Muscle of back (tissue), 3 donors: ENCODE measurements at regions not wholly inside any gene's neighbourhood (a gene's known extent, or its start where the extent isn't known, plus 50 kb on each side); places are given as distances from the start of the nearest gene placed in this dataset.

ENCODE experiments used
- DNase-seq, 3 donors: peaks; one replicate each; pipeline versions ENCODE4 v3.0.0 to v3.0.0-alpha.2; 2013

DNA sequence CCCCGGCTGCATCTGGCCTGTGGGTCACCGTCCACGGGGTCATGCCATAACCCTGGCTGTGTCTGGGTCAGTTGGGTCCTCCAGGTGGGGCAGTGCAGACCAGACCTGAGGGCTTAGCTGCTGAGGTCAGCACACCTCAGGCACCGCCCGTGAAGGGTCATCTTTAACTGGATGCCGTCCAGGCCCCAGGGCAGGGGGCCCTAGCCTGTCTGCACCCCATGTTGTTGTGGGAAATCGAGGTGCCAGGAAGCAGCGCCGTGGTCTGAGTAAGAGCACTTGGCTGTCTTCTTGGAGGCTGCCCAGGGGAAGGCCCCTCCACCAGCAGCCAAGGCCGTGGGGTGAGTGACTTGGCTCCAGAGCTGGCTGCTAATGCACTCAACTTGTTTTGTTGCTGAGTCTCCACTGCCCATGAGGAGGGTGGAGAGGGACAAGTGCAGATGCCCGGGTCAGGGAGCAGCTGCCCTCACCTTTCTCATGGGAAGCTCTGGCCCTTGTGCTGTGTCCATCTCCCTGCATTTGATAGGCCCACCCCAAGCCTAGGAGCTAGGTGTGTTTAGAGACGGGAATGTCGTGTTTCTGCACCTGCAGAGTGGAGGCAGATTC, 317.2 kb downstream of the TMEM121 start:
- no peak for DNase-seq

DNA sequence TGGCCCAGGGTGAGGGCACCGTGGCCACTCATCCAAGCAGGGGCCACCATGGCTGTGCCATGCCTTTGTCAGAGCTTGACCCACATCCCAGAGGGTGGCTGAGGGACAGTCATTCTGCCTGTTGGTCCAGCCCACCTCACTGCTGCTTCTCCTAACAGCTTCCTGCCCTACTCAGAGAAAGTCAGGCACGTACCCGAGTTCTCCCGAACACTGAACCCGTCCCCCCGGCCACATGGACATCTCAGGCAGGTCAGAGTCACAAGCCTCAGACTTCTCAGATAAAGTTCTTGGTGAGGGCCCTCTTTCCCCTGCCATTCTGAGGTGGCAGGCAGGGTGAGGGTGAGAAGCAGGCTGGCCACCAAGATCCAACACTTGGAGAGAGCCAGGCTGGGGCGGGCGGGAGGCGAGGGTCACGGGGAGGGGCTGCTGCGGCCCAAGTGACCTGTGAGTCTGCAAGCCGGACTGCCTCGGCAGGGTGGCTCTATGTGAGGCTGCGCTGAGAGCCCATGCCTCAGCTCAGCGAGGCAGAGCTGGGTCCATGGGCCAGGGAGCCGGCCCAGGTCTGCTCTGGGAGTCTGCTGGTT, 317.8 kb downstream of the TMEM121 start:
- no peak for DNase-seq

DNA sequence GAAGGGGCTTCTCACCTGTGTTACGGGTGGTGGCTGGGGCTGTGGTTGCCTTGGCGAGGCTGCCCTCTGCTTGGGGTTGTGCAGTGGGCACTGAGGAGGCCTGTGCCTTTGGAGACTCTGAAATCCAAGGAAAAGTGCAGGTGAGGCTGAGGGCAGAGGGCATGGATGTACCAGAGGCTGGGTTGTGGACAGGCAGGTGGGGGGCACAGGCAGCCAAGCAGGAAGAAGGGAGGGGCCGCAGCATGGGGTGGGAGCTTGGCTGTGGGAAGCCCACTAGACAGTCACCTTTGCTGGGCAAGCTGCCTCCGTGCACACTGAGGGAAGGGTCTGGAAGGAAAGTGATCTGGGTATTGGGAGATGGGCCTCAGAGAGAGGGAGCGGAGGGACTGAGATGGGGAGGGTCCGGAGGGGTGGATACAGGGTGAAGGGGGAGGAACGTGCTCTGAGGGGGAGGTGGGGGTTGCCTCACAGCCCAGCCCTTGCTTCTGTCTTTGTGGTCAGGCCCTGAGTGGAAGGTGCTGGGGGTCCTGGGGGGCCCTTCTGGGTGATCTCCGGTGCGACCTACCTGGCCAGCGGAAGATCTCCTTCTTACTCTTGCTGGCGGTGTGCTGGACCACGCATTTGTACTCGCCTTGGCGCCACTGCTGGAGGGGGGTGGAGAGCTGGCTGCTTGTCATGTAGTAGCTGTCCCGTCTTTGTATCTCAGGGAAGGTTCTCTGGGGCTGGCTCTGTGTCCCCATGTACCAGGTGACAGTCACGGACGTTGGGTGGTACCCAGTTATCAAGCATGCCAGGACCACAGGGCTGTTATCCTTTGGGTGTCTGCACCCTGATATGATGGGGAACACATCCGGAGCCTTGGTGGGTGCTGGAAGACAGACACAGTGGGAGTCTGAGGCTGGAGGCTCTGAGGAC, 318.7 kb downstream of the TMEM121 start:
- DNase-seq, result no peak

DNA sequence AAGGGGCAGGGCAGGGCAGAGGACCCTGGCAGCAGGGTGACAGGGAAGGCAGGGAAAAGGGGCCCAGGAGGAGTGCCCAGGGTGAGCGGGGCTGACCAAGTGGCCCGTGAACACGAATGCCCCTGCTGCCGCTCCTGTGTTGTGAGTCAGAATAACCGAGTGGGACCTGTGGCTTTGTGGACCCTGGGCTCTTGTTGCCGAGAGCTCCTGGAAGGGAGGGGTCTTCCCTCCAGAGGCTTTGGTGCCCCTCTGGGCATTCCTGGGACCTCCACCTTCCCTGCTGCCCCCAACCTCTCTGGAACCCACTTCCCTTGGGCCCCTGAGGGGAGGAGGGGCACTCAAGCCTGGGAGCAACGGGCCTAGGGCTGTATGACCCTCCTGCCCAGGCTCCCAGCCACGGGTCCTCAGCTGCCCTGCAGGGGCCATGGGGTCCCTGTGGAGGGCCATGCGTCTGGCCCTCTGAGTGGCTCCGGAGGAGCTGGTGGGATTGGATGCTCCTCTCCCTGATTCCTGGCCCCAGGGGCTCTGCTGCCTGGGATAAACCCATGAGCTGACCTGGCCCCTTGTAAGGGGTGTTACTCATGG, 319.4 kb downstream of the TMEM121 start:
- no peak for DNase-seq

DNA sequence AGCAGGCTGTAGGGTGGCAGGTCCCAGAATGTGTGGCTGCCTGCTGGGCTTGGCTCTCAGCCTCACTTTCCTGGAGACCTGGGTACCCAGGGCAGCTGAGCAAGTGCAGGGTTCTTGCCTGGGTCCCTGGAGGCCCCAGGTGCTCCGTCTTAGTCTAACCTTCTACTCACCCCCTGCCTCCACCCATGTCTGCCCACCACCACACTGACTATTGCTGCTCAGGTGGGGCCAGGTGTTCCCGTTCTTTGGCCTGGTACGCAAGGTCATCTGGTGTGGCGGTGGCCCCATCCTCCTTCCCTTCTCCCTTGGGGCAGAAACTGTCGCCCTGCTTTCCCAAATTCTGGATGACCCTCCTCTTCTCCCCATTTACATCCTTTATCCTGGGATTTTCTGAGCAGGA, 319.9 kb downstream of the TMEM121 start:
- no peak for DNase-seq

DNA sequence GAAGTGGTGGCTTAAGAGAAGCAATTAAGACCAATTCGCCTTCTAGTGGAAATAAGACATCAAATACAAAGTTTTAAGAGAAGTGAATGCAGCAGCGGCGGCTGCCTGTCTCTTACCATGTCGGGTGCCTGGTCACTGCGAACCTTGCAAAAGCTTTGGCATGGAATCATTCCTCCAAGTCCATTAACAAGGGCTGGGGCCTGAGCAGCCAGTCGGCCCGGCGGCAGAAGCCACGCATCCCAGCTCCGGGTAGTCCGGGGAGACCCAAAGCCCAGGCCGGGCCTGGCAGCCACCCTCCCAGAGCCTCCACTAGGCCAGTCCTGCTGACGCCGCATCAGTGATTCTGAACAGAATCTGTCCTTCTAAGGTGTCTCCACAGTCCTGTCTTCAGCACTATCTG, 321.0 kb downstream of the TMEM121 start:
- no peak for DNase-seq

DNA sequence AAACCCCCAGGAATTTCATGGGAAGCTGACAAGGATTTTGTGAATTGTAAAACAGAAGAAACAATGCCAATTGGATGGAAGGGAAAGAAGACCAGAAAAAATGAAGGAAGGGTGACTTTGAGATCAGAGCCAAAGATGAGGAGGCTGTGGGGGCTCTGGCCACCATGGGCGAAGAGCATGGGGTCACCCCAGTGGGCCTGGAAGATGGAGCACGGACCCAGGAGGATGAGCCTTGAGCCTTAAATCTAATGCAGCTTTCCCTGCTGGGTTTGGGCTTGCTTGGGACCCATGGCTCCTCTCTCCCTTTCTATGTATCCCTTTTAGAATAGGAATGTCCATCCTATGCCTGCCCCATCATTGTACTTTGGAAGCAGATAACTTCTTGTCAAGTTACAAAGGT, 322.2 kb downstream of the TMEM121 start:
- DNase-seq, result no peak

DNA sequence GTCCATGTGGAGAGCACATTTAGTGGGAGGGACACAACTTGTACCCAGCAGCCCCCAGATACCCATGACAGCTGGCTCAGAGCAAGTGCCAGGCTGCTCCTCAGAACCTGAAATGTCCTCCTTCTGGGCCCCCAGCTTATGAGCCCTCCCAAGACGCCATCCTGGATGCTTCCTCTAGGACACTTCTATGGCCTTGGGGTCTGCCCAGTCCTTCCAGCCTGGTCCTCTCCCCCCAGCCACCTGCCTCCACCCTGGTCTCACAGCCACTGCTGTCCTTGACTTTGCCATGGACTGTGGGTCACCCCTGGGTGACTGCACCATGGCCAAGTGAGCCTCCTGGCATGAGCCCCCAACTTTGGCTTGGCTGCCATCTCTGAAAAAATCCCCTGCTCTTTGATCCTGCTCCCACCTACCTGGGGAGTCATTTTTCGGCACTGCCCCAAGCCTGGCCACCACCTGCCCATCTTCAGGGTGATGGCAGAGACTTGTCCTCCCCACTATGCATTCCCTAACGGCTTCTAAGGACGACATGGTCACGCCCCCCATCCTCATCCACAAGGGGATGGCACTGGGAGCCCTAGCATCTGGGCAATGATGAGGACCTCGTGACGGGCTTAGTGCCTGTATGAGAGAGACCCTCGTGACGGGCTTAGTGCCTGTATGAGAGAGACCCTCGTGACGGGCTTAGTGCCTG, 323.7 kb downstream of the TMEM121 start:
- DNase-seq, result no peak

DNA sequence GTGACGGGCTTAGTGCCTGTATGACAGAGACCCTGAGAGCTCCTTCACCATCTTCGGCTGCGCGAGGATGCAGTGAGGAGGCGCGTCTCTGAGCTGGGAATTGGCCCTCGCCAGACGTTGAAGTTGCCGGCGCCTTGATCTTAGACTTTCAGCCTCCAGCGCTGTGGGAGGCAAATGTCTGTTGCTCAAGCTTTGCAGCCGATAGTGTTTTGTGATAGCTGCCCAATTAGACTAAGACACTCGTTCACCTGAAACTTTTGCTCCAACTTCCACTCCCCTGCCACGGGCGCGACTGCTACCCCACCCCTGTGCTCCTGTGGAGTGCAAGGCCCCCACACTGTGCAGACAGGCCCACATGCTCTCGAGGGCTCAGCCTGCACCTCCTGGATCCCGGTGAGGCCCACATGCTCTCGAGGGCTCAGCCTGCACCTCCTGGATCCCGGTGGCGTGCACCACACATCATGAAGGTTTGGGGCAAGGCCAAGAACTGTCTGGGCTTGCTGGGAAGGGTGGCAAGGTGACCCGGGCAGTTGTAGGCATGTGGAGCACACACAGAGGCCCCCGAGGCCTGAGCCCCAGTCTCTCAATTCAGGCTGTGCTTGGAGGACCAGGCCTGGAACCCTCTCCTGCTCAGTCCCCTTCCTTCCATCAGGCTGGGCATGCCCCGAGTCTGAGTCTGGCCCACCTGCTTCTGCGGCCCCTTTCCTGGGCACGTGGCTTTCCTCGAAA, 324.6 kb downstream of the TMEM121 start:
- no peak for DNase-seq

DNA sequence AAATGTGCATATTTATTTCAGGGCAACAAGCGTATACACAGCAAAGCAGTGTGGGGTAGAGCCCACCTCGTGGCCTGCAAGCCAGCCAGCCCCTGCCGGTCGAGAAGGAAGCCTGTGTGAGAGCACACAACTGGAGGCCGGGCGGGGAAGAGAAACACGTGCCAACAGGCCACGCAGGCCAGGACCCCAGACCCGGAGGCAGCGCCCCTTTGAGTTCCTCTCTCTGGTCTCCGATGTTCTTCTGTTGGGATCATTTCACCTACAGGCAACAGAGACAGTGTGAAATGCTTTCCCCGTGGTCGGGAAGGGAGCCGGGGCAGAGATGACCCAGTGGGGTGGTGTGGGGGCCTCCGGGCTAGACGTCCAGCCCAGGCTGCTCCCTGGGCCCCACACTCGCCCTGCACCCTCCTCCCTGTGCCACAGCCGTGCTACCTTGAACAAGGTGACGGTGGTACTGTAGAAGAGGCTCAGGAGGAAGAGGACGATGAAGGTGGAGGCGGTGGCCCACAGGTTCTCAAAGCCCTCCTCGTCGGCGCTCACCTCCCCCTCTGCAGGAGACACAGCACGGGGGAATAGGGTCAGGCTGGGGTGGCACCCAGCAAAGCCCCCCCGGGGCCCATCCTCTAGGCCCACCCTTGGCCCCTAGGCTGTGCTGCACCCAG, 325.5 kb downstream of the TMEM121 start:
- no peak for DNase-seq

DNA sequence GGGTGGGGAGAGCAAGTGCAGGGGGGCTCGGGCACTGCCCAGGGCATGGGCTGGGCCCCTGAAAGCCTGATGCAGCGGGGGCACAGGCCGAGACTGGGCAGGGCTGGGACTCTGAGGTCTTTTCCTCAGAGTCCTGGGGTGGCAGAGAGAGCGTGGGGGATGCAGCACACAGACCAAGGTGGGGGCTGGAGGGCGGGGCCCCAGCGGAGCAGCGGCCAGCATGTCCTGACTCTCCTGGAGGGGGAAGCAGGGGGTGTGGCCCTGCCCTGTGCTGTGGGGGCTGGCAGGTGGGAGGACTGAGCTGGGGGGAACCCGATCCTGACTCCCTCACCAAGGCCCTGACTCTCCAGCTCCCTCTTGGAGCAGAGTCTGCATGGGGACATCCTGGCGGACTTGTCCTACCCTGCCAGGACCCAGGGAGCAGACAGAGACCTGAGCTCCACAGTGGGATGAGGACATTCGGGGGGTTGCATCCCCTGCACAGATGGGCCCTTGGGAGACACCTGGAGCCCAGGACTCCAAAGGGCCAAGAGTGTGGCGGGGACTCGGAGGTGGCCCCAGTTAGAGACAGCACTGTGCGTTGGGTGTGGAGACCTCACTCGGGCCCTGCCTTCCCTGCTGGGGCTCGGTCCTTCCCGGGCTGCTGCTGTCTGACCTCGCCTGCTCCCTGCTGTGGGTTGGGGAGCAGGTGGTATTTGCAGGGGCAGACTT, 326.1 kb downstream of the TMEM121 start:
- DNase-seq, result no peak

DNA sequence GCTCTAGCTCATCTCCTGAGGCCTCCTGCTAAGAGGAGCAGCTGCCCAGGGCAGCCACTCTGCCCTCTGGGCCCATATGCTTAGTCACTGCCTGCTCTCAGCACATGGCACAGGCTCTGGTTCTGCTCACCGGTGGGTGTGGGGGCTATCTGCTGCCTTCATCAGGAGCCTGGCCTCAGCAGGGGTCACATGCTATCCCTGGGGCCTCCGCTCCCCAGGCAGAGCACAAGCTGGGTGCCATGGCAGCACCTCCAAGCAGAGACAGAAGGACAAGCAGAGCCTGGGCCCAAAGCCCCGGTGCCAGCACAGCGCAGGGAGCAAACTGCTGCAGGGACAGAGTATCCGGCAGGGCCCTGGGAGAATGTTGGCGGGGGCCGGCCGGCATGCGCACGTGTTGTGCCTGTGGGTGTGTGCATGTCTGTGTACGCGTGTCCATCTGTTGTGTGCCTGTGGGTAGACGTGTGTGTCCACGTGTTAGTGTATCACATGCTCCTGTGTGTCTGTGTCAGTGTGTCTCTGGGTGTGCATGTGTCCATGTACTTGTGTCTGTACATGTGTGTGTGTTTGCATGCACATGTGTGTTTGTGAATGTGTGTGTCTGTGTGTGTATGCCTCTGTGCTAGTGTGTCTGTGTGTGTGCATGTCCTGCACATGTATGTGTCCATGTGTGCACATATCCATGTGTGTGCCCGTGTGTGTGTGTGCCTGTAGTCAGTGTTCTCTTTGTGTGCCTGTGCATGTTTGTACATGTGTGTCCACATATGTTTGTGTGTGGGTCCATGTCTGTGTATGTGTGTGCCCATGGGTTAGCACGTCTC, 326.9 kb downstream of the TMEM121 start:
- no peak for DNase-seq

DNA sequence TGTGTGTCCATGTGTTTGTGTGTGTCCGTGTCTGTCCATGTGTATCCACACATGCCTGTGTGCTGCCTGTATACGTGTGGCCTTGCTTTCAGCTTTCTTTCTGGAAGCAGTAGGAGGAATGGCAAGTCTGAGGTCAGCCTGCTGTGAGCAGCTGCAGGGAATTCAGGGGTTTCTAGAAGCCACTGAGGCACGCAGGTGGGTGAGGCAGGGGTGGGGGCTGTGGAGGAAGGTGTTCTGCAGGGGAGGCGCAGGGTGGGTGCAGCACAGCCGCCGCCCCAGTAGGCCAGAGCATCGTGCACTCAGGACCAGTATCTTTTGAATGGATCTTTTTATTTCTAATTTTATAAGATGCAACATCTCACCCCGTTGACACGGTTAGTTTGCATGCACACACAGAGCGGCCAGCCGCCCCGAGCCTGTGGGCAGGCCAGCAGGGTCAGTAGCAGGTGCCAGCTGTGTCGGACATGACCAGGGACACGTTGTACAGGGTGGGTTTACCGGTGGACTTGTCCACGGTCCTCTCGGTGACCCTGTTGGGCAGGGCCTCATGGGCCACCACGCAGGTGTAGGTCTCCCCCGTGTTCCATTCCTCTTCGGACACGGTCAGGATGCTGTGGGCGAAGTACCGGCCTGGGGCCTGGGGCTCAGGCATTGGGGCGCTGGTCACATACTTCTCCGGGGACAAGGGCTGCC, 327.7 kb downstream of the TMEM121 start:
- no peak for DNase-seq

DNA sequence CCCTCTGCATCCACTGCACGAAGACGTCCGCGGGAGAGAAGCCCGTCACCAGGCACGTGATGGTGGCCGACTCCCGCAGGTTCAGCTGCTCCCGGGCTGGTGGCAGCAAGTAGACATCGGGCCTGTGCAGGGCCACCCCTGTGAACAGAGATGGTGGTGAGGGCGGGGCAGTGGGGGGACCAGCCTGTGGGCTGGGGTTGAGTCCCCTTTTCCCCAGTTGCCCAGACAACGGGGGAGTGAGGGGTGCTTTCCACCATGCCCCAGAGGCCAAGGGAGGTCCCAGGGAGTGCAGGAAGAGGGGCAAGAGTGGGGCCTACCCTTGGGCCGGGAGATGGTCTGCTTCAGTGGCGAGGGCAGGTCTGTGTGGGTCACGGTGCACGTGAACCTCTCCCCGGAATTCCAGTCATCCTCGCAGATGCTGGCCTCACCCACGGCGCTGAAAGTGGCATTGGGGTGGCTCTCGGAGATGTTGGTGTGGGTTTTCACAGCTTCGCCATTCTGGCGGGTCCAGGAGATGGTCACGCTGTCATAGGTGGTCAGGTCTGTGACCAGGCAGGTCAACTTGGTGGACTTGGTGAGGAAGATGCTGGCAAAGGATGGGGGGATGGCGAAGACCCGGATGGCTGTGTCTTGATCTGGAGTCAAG, 328.3 kb downstream of the TMEM121 start:
- no peak for DNase-seq

DNA sequence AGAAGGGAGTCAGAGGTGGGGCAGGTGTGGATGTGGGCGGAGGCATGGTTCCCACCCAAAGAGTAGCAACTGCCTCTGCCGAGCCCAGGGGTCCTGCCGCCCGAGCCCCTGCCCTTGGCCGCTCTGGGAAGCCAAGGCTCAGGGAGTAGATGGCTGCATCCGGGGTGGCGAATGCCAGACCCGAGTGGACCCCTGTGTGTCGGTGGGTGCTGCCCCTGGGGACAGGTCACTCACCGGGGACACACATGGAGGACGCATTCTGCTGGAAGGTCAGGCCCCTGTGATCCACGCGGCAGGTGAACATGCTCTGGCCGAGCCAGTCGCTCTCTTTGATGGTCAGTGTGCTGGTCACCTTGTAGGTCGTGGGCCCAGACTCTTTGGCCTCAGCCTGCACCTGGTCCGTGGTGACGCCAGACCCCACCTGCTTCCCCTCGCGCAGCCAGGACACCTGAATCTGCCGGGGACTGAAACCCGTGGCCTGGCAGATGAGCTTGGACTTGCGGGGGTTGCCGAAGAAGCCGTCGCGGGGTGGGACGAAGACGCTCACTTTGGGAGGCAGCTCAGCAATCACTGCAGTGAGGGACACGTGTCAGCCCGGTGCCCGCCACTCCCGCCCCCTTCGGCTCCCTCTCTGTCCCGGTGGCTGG, 329.0 kb downstream of the TMEM121 start:
- no peak for DNase-seq

DNA sequence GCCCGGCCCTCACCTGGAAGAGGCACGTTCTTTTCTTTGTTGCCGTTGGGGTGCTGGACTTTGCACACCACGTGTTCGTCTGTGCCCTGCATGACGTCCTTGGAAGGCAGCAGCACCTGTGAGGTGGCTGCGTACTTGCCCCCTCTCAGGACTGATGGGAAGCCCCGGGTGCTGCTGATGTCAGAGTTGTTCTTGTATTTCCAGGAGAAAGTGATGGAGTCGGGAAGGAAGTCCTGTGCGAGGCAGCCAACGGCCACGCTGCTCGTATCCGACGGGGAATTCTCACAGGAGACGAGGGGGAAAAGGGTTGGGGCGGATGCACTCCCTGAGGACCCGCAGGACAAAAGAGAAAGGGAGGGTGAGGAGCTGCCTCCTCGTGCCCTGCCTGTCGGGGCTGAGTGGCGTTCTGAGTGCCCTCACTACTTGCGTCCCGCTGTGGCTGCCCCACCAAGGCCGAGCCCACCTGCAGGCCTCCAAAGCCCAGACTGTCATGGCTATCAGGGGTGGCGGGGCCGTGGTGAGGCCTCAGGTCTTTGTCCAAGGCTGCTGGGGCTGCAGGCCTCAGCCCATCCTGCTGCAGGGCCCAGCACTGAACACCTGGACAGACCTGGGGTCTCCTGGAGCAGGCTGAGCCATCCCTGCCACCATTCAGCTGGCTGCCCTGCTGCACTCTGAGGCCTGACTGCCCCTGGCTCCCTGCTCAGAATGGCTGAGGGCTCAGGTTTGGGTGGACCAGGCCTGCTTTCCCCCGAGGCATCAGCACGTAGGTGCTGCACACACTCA, 329.7 kb downstream of the TMEM121 start:
- DNase-seq, result no peak
